ENCODE measurements at regions not wholly inside any gene's neighbourhood (a gene's known extent, or its start where the extent isn't known, plus 50 kb on each side); places are given as distances from the start of the nearest gene placed in this dataset.

- no peaks in the 10 kb centered on the region for H3K27me3 ChIP-seq
- no peaks in the 10 kb centered on the region for H3K9me3 ChIP-seq
- no peaks in the 10 kb centered on the region for H3K4me1 ChIP-seq
- intact Hi-C loops (cut with DNase I): no loop called here
- no peak for DNase-seq
- no peak for ATAC-seq
- TF ChIP-seq CTCF (IDR thresholded peaks at IDR 0.05) (no peak), POLR2A (IDR thresholded peaks at IDR 0.05) (no peak)
- no peaks in the 10 kb centered on the region for H3K36me3 ChIP-seq (replicated peaks in 1 of 2; ENCODE audit: insufficient read depth in 1 of 2, low read depth in 2 of 2)
- H3K4me3 ChIP-seq: no peak overlapping the region
- no peak overlapping the region for H3K27ac ChIP-seq
- 91 to 94% methylated on average over 8 of the region's 8 CpGs for WGBS, 2 donors
Measured at GRCh38 chr2:129273266-129274037, 706.0 kb upstream of the RAB6C start.

GRCh38 chr2:129274038-129274415 is 705.4 kb upstream of the RAB6C start:
- H3K27ac ChIP-seq: no peak overlapping the region

GRCh38 chr2:129274918-129275317 is 704.5 kb upstream of the RAB6C start:
- H3K4me3 ChIP-seq: no peak overlapping the region
- intact Hi-C loops (cut with DNase I): no loop called here
- TF ChIP-seq CTCF (IDR thresholded peaks at IDR 0.05) (no peak), POLR2A (IDR thresholded peaks at IDR 0.05) (no peak)
- no peaks in the 10 kb centered on the region for H3K27me3 ChIP-seq
- H3K4me1 ChIP-seq: no peaks in the 10 kb centered on the region
- no peaks in the 10 kb centered on the region for H3K36me3 ChIP-seq (replicated peaks in 1 of 2; ENCODE audit: insufficient read depth in 1 of 2, low read depth in 2 of 2)
- DNase-seq: no peak
- ATAC-seq: no peak
- WGBS, 2 donors: 46 to 57% methylated on average over 5 of the region's 5 CpGs
- no peak overlapping the region for H3K27ac ChIP-seq
- no peaks in the 10 kb centered on the region for H3K9me3 ChIP-seq

More at GRCh38 chr2:129274038-129274415, 705.4 kb upstream of the RAB6C start:
- WGBS, 2 donors: 44 to 95% methylated on average over 2 of the region's 2 CpGs
- TF ChIP-seq CTCF (IDR thresholded peaks at IDR 0.05): no peak
- TF ChIP-seq POLR2A (IDR thresholded peaks at IDR 0.05): no peak
- H3K36me3 ChIP-seq (replicated peaks in 1 of 2; ENCODE audit: insufficient read depth in 1 of 2, low read depth in 2 of 2): no peaks in the 10 kb centered on the region
- H3K4me3 ChIP-seq: no peak overlapping the region
- H3K27me3 ChIP-seq: no peaks in the 10 kb centered on the region
- ATAC-seq (no peak), DNase-seq (no peak)
- no peaks in the 10 kb centered on the region for H3K9me3 ChIP-seq
- intact Hi-C loops (cut with DNase I): no loop called here
- no peaks in the 10 kb centered on the region for H3K4me1 ChIP-seq

GRCh38 chr2:129275706-129276105 is 703.8 kb upstream of the RAB6C start:
- no peak for ATAC-seq
- intact Hi-C loops (cut with DNase I): no loop called here
- no peak for DNase-seq
- no peak overlapping the region for H3K27ac ChIP-seq
- no peaks in the 10 kb centered on the region for H3K27me3 ChIP-seq
- H3K4me3 ChIP-seq: no peak overlapping the region
- WGBS, 2 donors: 85 to 89% methylated on average over 3 of the region's 3 CpGs
- TF ChIP-seq CTCF (IDR thresholded peaks at IDR 0.05): no peak
- TF ChIP-seq POLR2A (IDR thresholded peaks at IDR 0.05): no peak
- no peaks in the 10 kb centered on the region for H3K4me1 ChIP-seq
- no peaks in the 10 kb centered on the region for H3K9me3 ChIP-seq
- H3K36me3 ChIP-seq (replicated peaks in 1 of 2; ENCODE audit: insufficient read depth in 1 of 2, low read depth in 2 of 2): no peaks in the 10 kb centered on the region

- Histone ChIP-seq H3K4me3 (no peak overlapping the region), H3K9me3 (no peaks in the 10 kb centered on the region), H3K4me1 (no peaks in the 10 kb centered on the region), H3K27me3 (no peaks in the 10 kb centered on the region), H3K36me3 (replicated peaks in 1 of 2; ENCODE audit: insufficient read depth in 1 of 2, low read depth in 2 of 2) (no peaks in the 10 kb centered on the region), H3K27ac (no peak overlapping the region)
- 75 to 78% methylated on average over 5 of the region's 5 CpGs for WGBS, 2 donors
- ATAC-seq (no peak), DNase-seq (no peak)
- TF ChIP-seq POLR2A (IDR thresholded peaks at IDR 0.05) (no peak), CTCF (IDR thresholded peaks at IDR 0.05) (no peak)
- intact Hi-C loops (cut with DNase I): no loop called here
Measured at GRCh38 chr2:129276978-129277584, 702.4 kb upstream of the RAB6C start.
